SK-MEL-5 (cell line): ENCODE measurements at regions not wholly inside any gene's neighbourhood (a gene's known extent, or its start where the extent isn't known, plus 50 kb on each side); places are given as distances from the start of the nearest gene placed in this dataset.

Experiments
- DNase-seq: peaks from one replicate; pipeline ENCODE4 v3.0.0-alpha.2; 2016; ENCODE audit warnings: low read depth, low spot score
- in situ Hi-C: cut with HindIII; loops from 2 replicates; pipeline ENCODE4 v1.10.0; 2016; ENCODE audit warnings: low sequenced_read_pairs, high pct_unique_total_duplicates, low pct_unique_long_range_greater_than_20kb

- in situ Hi-C loops: no loop called here
- no peak for DNase-seq
Measured at GRCh38 chr4:66653937-66654336, 891.4 kb downstream of the CENPC start.

DNA sequence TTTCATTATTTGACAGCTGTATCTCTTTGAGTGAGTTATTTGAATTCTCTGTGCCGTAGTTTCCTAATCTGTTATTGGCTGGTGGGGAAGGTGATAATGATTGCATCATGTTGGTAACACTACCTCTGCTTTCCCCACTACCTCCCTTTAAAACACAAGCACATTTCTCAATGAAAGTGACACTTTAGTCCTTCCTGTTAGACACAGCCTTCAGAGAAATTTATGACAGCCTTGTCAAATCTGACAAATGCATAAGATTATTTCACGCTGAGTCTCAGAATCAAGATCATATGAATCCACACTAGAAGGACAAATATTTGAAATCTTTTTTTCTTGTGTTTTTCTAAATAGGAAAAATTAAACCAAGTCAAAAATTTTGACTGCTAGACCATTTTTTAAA, 896.1 kb downstream of the CENPC start:
- DNase-seq: no peak
- in situ Hi-C loops: no loop called here

DNA sequence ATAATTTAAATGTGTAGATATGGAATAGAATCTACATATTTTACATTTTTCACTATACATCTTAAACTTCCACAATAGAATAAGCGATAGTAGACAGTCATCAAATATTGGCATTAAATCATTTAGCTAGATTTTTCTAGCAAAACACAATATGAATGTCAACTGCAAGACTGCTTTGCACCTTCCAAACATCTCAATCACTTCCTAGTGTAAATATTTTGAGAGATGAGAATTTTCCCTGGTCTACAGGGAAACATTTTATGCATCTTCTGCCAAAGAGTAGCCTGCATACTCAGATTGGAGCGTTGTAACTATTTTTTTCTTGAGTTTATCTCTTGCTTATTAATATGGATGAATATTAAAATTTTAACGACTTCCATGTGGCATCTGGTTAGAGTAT, 897.4 kb downstream of the CENPC start:
- no peak for DNase-seq
- in situ Hi-C loops: no loop called here

- in situ Hi-C loops: no loop called here
- no peak for DNase-seq
Measured at GRCh38 chr4:66647476-66647875, 897.8 kb downstream of the CENPC start.

GRCh38 chr4:66640233-66640990, 904.9 kb downstream of the CENPC start:
- no peak for DNase-seq
- in situ Hi-C loops: no loop called here

DNA sequence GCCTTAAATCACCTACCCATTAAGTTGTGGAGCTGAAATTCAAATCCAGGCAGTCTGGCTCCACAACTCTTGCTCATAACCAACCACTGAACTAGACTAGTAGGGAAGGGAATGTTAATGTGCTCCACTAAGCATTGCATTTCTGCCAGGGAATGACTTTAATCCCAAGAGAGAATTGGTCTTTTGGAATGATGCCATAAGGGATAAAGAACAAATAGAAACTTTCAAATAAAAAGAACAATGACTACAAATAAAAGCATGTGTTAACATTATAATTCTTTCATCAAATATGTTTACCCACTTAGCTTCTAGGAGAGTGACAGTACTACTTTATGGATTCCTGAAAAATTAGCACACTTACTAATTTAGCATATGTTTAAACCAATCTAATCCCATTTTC, 905.9 kb downstream of the CENPC start:
- no peak for DNase-seq
- in situ Hi-C loops: no loop called here

DNA sequence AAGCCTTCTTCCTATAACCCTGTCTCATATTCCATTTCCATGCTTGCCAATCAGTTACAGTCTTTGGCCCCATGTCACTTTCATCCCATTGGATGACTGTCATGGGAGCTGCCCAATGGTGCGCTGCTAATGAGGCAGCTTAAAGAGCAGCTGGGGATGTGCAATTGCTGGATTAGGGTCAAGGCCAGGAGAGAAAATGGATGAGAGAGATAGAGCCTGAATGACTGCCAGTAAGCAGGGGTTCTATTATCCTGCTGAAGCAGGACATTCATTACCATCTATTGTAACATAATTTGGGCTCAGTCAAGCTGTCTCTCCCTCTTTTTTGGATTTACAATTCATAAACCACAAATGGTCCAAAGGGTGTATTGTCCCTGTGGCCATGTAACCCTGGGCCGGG, 909.0 kb downstream of the CENPC start:
- no peak for DNase-seq
- in situ Hi-C loops: no loop called here

DNA sequence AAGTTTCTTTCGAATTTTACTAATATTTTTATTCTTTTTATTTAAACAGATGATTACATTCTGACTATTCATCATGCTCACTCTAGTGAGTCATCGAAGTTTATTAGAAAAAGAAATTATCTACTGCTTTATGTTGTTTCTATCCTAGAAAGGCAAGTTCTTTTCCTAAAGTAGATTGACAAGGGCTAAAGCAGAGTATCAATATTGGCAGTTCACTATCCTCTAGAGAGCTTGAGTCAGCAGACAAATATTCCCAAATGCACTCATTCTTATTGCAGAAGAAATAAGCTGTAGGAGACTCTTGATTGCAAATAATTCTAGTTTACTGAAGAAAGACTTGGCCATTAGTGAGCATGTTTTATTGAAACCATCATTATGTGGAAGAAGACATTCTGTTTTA, 911.8 kb downstream of the CENPC start:
- in situ Hi-C loops: no loop called here
- no peak for DNase-seq

- in situ Hi-C loops: no loop called here
- DNase-seq: no peak
Measured at GRCh38 chr4:66629927-66630326, 915.4 kb downstream of the CENPC start.

DNA sequence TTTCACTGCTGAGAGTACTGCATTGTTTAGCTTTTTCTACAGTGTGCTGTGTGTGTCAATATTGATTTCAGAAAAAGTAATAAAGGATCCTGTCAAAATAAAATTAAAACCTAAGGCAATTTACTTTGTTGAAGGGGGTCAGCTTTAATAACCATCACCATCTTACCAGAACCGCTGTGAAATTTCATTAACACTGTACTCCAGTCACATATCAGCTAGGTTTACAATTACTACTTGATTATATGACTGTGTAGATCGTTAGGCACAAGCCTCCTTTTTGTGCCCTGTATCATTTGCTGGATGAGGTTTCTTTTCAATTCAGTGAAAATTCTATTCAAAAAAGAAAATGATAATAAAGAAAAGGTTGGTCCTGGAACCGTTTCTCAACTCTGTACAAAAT, 917.2 kb downstream of the CENPC start:
- in situ Hi-C loops: no loop called here
- DNase-seq: no peak

- in situ Hi-C loops: no loop called here
- DNase-seq: no peak
Measured at GRCh38 chr4:66625480-66625879, 919.8 kb downstream of the CENPC start.

- no peak for DNase-seq
- in situ Hi-C loops: no loop called here
Measured at GRCh38 chr4:66613591-66613990, 931.7 kb downstream of the CENPC start.

DNA sequence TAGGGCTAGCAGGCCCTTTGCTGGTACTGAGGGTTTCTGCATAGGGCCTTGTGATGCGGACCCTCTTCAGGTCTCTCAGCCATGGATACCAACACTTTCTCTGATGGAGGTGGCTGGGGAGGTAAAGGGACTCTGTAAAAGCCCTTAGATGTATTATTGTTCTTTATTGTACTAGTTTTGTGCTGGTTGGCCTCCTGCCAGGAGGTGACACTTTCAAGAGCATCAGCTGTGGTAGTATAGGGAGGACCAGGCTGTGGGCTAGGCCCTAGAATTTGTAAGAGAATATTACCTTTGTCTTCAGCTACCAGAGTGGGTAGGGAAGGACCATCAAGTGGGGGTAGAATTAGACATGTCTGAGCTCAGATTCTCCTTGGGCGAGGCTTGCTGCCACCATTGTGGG, 936.3 kb downstream of the CENPC start:
- DNase-seq: no peak
- in situ Hi-C loops: no loop called here

DNA sequence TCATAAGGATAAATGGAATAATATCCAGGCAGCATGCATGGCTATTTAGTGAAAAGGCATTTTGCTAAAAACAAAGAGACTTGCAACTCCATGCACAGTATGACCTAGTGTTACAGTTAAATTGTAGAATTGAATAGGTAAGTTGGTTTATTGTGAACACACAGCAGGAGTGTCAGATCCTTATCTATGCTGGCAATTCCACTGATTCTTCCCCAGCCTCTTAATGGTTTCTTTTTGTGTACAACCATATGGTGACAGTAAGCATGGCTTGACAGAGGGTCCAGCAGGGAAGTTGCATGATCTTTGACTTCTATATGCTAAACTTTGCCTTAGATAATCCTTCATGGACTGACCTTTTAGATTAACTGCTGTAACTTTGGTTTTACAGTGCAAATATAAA, 936.6 kb upstream of the EPHA5 start:
- in situ Hi-C loops: no loop called here
- no peak for DNase-seq

DNA sequence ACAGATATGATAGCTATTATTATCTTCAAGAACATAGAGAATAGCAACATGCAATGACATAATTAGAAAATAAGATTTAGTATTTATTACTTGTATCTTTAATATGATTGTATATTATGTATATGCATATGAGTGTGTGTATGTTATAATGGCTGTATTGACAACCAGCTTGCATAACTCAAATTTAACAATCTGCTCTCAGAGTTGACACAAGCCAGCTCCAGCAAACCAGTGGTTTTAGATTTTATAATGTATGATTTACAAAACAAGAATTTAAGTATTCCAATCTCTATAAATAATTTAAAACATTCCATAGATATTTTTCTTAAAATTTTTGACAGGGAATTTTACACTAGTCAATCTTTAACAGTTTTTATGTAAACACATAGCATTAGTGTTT, 935.9 kb upstream of the EPHA5 start:
- in situ Hi-C loops: no loop called here
- no peak for DNase-seq

GRCh38 chr4:66604192-66604591, 933.9 kb upstream of the EPHA5 start:
- DNase-seq: no peak
- in situ Hi-C loops: no loop called here

DNA sequence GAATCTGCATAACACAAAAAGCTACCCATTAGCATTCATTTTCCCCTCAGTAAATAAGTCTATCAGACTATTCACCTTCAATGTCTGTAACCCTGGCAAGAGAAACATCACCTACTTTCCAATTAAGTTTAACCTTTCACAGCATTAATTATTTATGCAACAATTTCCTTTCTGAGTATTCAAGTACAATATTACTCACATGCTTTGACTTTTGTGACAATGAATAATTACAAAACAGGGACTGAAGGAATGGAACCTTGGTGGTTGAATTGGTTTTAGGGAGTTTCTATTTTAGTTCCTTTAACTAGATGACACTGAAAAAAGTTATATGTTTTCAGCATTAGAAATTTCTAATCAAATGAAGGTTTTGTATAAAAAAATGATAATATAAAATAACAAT, 932.3 kb upstream of the EPHA5 start:
- no peak for DNase-seq
- in situ Hi-C loops: no loop called here

DNA sequence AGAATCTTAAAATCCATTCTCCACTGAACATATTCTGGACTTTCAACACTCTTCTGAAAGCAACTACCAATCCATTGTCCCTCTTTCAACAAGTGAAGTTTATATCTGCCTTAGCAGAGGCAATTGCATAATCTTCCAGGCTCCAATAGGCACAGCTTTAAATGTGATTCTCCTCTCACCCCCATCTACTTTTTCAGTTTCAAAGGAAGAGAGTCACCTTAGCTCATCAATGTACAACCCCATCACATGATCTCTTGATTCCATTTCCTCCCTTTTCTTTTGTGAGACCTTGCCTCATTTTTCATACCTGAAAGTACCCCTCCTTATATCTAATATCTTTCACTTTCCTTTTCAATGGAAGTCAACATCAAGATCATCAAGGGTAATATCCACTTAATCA, 921.7 kb upstream of the EPHA5 start:
- DNase-seq: no peak
- in situ Hi-C loops: no loop called here

- in situ Hi-C loops: no loop called here
- no peak for DNase-seq
Measured at GRCh38 chr4:66590488-66591215, 920.4 kb upstream of the EPHA5 start.
